K562 (cell line): ENCODE measurements at regions not wholly inside any gene's neighbourhood (a gene's known extent, or its start where the extent isn't known, plus 50 kb on each side); places are given as distances from the start of the nearest gene placed in this dataset.

Experiments used
- ATAC-seq: fragments of 200-7000 bp; cut with Tn5 transposase; 3 replicates; pipeline ENCODE4 v1.9.1; 2020; ENCODE audit warnings: moderate library complexity
- BruUV-seq: library from RNA; stranded (reverse); fragments of 400-500 nt; replicated peaks from 2 replicates; lab custom pipeline; 2021; lab: Mats Ljungman, UMichigan
- CTCF ChIA-PET: fragments of 300-600 bp; formaldehyde crosslinking; extraction: SDS; loops from one replicate; lab custom pipeline; 2021; ENCODE audit warnings: low intra/inter-chr PET ratio; lab: Yijun Ruan, JAX
- POLR2A ChIA-PET: fragments of 300-600, 350-650 bp; sonication (Branson Sonifier 250); formaldehyde crosslinking; extraction: SDS; loops from one replicate; lab custom pipeline; 2021; ENCODE audit warnings: antibody characterized with exemption, inconsistent platforms; lab: Yijun Ruan, JAX
- DNase-seq, 4 experiments: peaks; one replicate each; pipeline versions ENCODE4 v3.0.0 to v3.0.0-alpha.2; 2011 to 2018; ENCODE audit warnings: low spot score in 3 of 4, mixed read lengths in 3 of 4; ENCODE audit errors: extremely low read depth in 1 of 4
- FAIRE-seq: peaks from 2 replicates; lab custom pipeline; 2011; peaks lifted over from hg19 to GRCh38; lab: Jason Lieb, UNC
- H2AFZ ChIP-seq: 2 replicates; pipeline ENCODE4 v1.6.0; 2011; ENCODE audit warnings: low read depth, low read length, control low read depth, inconsistent platforms
- H3K27ac ChIP-seq: fragments of 200-600 bp; 3 replicates; pipeline ENCODE4 v1.8.0; 2011; ENCODE audit warnings: low read depth, mild to moderate bottlenecking, control low read depth, inconsistent platforms, low read length, moderate library complexity, mixed read lengths; ENCODE audit errors: extremely low read depth
- H3K27me3 ChIP-seq, 2 experiments: fragments of 300-600 bp in 1 of 2; 2 replicates in 1 of 2; 3 replicates in 1 of 2; pipeline versions ENCODE4 v1.6.0 to v1.8.0; 2011; ENCODE audit warnings: inconsistent platforms in 2 of 2, low read length in 2 of 2, mild to moderate bottlenecking in 1 of 2, mixed read lengths in 1 of 2, moderate library complexity in 1 of 2; ENCODE audit not compliant: control insufficient read depth in 2 of 2, insufficient read depth in 2 of 2
- H3K36me3 ChIP-seq: fragments of 300-600 bp; 3 replicates; pipeline ENCODE4 v1.8.0; 2011; ENCODE audit warnings: mild to moderate bottlenecking, low read length, inconsistent platforms; ENCODE audit not compliant: control insufficient read depth, insufficient read depth
- H3K4me1 ChIP-seq, 2 experiments: fragments of 200-600 bp in 1 of 2; replicated peaks in 1 of 2; 2 replicates in 1 of 2; 3 replicates in 1 of 2; pipeline versions ENCODE4 v1.5.1 to v1.8.0; 2011; ENCODE audit warnings: inconsistent platforms in 2 of 2, low read length in 2 of 2, mild to moderate bottlenecking in 1 of 2, mixed read lengths in 1 of 2, moderate library complexity in 1 of 2; ENCODE audit not compliant: control insufficient read depth in 2 of 2, insufficient read depth in 2 of 2
- H3K4me2 ChIP-seq: 2 replicates; pipeline ENCODE4 v1.6.1; 2011; ENCODE audit warnings: low read length, control low read depth, inconsistent platforms, mixed read lengths; ENCODE audit not compliant: insufficient read depth
- H3K4me3 ChIP-seq: fragments of 200-600 bp; sonication (generic), shearing (Covaris generic); 2 replicates; pipeline ENCODE4 v1.5.1; 2016; ENCODE audit warnings: control low read depth, inconsistent platforms
- H3K79me2 ChIP-seq: fragments of 200-600 bp; 3 replicates; pipeline ENCODE4 v1.8.0; 2011; ENCODE audit warnings: low read length, inconsistent platforms; ENCODE audit not compliant: control insufficient read depth, insufficient read depth
- H3K9ac ChIP-seq, 2 experiments: 2 replicates each; pipeline versions ENCODE4 v1.6.0 to v1.6.1; 2011; ENCODE audit warnings: low read depth in 2 of 2, low read length in 2 of 2, control low read depth in 1 of 2, inconsistent platforms in 1 of 2, mild to moderate bottlenecking in 1 of 2, mixed read lengths in 1 of 2; ENCODE audit not compliant: insufficient read depth in 1 of 2
- H3K9me1 ChIP-seq: one replicate; pipeline ENCODE4 v1.6.0; 2011; ENCODE audit warnings: inconsistent platforms, mild to moderate bottlenecking, low read length, moderate library complexity; ENCODE audit not compliant: control insufficient read depth, insufficient read depth
- H3K9me3 ChIP-seq: replicated peaks from 2 replicates; pipeline ENCODE4 v1.5.1; 2011; ENCODE audit warnings: low read depth, low read length, inconsistent platforms; ENCODE audit not compliant: control insufficient read depth, insufficient read depth
- H4K20me1 ChIP-seq: replicated peaks from 2 replicates; pipeline ENCODE4 v1.6.1; 2011; ENCODE audit warnings: low read length, inconsistent platforms, mixed read lengths; ENCODE audit not compliant: control insufficient read depth, insufficient read depth
- CHD4 ChIP-seq: fragments of 200-600 bp; sonication (generic); IDR thresholded peaks from 3 replicates; pipeline ENCODE4 v1.6.1; 2012; ENCODE audit warnings: low read depth, mild to moderate bottlenecking, mixed read lengths, low read length, inconsistent platforms; ENCODE audit not compliant: insufficient read depth, insufficient replicate concordance, poor library complexity, severe bottlenecking
- KAT7 ChIP-seq: sonication (generic); formaldehyde crosslinking; IDR thresholded peaks from 2 replicates; pipeline ENCODE4 v1.8.0; 2022; ENCODE audit warnings: missing genetic modification reagents, mild to moderate bottlenecking, borderline replicate concordance
- MIER1 ChIP-seq: fragments of 450-650 bp; IDR thresholded peaks from 2 replicates; pipeline ENCODE4 v1.6.1; 2016; ENCODE audit warnings: antibody characterized with exemption, mild to moderate bottlenecking, low read depth
- RAD51 ChIP-seq: fragments of 450-650 bp; IDR thresholded peaks from 2 replicates; pipeline ENCODE4 v1.7.1; 2016; ENCODE audit warnings: low read depth, mild to moderate bottlenecking, borderline replicate concordance
- RREB1 ChIP-seq: fragments of 250-450 bp; sonication (Bioruptor Pico); IDR thresholded peaks from 2 replicates; pipeline ENCODE4 v1.4.0; 2020
- STAG1 ChIP-seq: sonication (generic); formaldehyde crosslinking; IDR thresholded peaks from 2 replicates; pipeline ENCODE4 v1.5.0; 2020; ENCODE audit warnings: missing genetic modification reagents, borderline replicate concordance
- ZNF277 ChIP-seq: fragments of 250-450 bp; sonication (Bioruptor Pico); IDR thresholded peaks from 2 replicates; pipeline ENCODE4 v1.8.0; 2022; ENCODE audit warnings: inconsistent platforms, mild to moderate bottlenecking, moderate library complexity, borderline replicate concordance
- ZNF384 ChIP-seq: IDR thresholded peaks from 2 replicates; pipeline ENCODE4 v1.6.1; 2012; ENCODE audit warnings: low read depth, low read length, improper control_type of control experiment
- in situ Hi-C: fragments of 300-500 bp; cut with MboI; formaldehyde crosslinking; loops from 4 replicates; pipeline ENCODE4 v1.15.0; 2018; ENCODE audit warnings: inconsistent platforms, mixed read lengths
- intact Hi-C: fragments of 100-400 bp; cut with micrococcal nuclease; formaldehyde crosslinking; loops from 2 replicates; pipeline ENCODE4 v1.14.2; 2022
- TF ChIP-seq, protein P1 (sequence below): fragments of 250-450 bp; sonication (Bioruptor Pico); IDR thresholded peaks from 2 replicates; pipeline ENCODE4 v1.8.0; 2022; ENCODE audit warnings: moderate library complexity, mild to moderate bottlenecking, inconsistent platforms
- TF ChIP-seq, protein P2 (sequence below): sonication (generic); formaldehyde crosslinking; IDR thresholded peaks from 2 replicates; pipeline ENCODE4 v1.8.1; 2023; ENCODE audit warnings: mild to moderate bottlenecking, missing genetic modification reagents

DNA sequence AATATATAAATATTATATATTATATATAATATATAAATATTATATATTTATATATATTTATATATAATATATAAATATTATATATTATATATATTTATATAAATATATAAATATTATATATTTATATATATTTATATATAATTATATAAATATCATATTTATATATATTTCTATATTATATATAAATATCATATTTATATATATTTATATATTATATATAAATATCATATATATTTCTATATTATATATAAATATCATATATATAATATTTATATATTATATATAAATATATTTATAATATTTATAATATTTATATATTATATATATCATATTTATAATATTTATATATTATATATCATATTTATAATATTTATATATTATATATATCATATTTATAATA lies 321.4 kb downstream of the CDH2 start:
- ChIA-PET POLR2A (no interaction called here), CTCF (no interaction called here)
- intact Hi-C loops (no loop called here), in situ Hi-C loops (no loop called here)
- no peak for ATAC-seq
- Histone ChIP-seq H3K9ac (no peak overlapping the region), H4K20me1 (no peaks in the 10 kb centered on the region), H3K9me1 (no peaks in the 10 kb centered on the region), H2AFZ (no peak overlapping the region), H3K4me1 (no peaks in the 10 kb centered on the region), H3K36me3 (no peaks in the 10 kb centered on the region), H3K4me3 (no peak overlapping the region), H3K9me3 (no peaks in the 10 kb centered on the region), H3K27me3 (no peaks in the 10 kb centered on the region), H3K4me2 (no peak overlapping the region), H3K79me2 (no peaks in the 10 kb centered on the region), H3K27ac (no peak overlapping the region)
- FAIRE-seq: no peak
- no peak for DNase-seq
- BruUV-seq: no TSS peak
- TF ChIP-seq MIER1: no peak
- TF ChIP-seq, protein P1, sequence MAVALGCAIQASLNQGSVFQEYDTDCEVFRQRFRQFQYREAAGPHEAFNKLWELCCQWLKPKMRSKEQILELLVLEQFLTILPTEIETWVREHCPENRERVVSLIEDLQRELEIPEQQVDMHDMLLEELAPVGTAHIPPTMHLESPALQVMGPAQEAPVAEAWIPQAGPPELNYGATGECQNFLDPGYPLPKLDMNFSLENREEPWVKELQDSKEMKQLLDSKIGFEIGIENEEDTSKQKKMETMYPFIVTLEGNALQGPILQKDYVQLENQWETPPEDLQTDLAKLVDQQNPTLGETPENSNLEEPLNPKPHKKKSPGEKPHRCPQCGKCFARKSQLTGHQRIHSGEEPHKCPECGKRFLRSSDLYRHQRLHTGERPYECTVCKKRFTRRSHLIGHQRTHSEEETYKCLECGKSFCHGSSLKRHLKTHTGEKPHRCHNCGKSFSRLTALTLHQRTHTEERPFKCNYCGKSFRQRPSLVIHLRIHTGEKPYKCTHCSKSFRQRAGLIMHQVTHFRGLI (CRISPR knock-in tag): no peak
- no peak for TF ChIP-seq ZNF277 (CRISPR knock-in tag)
- TF ChIP-seq RREB1: no peak
- TF ChIP-seq RAD51: no peak
- no peak for TF ChIP-seq KAT7
- TF ChIP-seq, protein P2, sequence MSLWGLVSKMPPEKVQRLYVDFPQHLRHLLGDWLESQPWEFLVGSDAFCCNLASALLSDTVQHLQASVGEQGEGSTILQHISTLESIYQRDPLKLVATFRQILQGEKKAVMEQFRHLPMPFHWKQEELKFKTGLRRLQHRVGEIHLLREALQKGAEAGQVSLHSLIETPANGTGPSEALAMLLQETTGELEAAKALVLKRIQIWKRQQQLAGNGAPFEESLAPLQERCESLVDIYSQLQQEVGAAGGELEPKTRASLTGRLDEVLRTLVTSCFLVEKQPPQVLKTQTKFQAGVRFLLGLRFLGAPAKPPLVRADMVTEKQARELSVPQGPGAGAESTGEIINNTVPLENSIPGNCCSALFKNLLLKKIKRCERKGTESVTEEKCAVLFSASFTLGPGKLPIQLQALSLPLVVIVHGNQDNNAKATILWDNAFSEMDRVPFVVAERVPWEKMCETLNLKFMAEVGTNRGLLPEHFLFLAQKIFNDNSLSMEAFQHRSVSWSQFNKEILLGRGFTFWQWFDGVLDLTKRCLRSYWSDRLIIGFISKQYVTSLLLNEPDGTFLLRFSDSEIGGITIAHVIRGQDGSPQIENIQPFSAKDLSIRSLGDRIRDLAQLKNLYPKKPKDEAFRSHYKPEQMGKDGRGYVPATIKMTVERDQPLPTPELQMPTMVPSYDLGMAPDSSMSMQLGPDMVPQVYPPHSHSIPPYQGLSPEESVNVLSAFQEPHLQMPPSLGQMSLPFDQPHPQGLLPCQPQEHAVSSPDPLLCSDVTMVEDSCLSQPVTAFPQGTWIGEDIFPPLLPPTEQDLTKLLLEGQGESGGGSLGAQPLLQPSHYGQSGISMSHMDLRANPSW: no peak
- no peak for TF ChIP-seq STAG1 (CRISPR knock-in tag)
- TF ChIP-seq ZNF384: no peak
- TF ChIP-seq CHD4: no peak
